SHP77 (cell line): ENCODE measurements at regions not wholly inside any gene's neighbourhood (a gene's known extent, or its start where the extent isn't known, plus 50 kb on each side); places are given as distances from the start of the nearest gene placed in this dataset.
"Not testable (repeated sequence)": the region's sequence is repeated elsewhere in the genome, so short reads cannot be mapped to it uniquely, and the experiment has no call there.

Source experiments
- DNase-seq, 2 experiments: peaks; one replicate each; lab custom pipeline; 2025; lab: John Stamatoyannopoulos, UW

DNA sequence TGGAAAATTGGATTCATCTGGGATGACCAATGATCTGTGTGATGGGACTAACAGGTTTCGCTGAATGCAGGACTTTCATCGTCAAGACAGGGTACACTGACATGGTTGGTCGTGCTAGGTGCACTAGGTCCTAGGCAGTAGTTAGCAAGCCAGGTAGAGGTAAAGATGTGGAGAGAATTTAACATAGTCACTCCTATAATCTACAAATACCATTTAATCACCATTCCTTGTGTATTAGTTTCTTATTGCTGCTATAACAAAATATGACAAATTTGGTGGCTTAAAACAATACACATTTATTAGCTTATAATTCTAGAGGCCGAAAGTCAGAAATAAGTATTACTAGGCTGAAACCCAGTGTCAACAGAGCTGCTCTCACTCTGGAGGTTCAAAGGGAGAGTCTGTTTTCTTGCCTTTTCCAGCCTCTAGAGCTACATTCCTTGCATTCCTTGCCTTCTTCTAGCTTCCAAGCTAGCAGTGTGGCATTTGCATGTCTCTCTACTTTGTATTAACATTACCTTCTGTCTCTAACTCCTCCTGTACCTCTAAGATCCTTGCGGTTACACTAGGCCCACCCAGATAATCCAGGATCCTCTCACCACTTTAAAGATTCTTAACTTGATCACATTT, 98.7 kb upstream of the GRIA3 start:
- DNase-seq: no peak

DNA sequence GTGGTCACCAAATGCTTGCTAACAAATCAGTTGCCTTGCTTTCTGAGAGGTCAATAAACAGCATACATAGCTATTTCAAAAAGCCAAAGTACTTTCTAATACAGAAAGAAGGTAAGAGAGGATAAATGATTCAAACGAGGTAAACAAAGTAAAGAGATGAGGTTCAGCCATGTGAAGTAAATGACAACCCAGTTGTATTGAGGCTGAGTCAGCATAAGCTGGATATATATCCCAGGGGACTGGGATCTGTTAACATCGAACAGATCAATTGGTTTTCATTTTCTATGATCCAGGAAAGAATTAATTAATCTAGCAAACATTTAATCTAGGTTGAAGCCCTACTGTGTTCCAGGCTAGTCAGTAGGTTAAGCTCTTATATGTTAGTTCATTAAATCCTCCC, 97.3 kb upstream of the GRIA3 start:
- DNase-seq: no peak

DNA sequence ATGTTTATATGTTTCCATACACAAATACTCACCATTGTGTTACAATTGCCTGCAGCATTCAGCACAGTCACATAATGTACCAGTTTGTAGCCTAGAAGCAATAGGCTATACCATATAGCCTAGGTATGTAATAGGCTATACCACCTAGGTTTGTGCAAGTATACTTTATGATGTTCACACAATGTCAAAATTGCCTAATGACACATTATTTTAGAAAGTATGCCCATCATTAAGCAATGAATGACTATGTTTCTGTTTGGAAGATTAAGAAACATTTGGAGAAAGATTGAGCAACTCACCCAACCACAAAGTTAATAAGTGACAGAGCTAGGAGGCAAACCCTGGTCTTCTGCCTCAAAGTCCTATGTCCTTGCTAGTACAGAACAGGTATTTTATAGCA, 96.8 kb upstream of the GRIA3 start:
- DNase-seq: no peak

DNA sequence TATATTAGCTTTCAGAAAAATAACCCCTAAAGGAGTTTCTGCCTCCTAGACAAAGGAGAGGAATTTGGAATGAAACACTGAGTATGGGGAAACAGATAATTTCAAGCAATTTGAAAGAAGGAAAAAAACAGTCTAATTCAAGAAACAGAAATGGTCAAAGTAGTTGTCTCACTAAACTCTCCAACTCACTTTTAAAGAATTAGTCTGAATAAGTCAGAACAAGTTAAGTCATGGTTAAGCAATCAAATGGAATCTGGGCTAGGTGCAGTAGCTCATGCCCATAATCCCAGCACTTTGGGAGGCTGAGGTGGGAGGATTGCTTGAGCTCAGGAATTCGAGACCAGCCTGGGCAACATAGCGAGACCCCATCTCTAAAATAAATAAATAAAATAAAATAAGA, 95.7 kb upstream of the GRIA3 start:
- DNase-seq: no peak

DNA sequence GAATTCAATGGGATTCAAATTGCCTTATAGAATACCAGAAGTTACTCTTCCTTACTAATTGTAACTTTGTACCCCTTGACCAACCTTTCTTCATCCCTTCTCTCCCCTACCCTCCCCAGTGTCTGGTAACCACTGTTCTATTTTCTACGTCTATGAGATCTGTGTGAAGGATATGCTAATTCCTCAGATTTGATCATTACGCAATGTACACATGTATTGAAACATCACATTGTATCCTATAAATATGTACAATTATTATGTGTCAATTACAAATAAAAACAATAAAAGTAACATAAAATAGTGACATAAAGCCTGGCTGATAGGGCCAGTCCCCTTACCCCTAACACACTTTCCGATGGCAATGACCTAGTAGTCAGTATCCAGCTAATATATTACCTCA, 95.1 kb upstream of the GRIA3 start:
- DNase-seq: no peak

DNA sequence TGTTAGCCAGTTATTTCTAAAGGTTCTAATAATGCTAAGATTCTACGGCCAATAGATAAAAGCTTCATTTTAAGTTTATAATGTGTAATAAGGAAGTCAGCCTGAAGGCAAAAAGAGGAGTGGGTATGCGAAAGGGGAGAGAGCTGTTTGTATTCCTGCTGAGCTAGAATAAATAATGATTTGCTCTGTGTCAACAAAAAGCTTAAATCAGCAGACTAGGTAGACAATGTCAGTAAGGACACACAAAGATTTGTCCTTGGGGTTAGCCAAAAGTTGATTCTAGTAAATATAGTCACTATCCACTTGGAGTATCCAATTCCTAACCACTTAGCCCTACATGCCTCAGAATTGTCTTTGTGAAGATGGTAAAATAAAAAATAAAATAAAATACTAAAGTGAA, 90.3 kb upstream of the GRIA3 start:
- DNase-seq: no peak

DNA sequence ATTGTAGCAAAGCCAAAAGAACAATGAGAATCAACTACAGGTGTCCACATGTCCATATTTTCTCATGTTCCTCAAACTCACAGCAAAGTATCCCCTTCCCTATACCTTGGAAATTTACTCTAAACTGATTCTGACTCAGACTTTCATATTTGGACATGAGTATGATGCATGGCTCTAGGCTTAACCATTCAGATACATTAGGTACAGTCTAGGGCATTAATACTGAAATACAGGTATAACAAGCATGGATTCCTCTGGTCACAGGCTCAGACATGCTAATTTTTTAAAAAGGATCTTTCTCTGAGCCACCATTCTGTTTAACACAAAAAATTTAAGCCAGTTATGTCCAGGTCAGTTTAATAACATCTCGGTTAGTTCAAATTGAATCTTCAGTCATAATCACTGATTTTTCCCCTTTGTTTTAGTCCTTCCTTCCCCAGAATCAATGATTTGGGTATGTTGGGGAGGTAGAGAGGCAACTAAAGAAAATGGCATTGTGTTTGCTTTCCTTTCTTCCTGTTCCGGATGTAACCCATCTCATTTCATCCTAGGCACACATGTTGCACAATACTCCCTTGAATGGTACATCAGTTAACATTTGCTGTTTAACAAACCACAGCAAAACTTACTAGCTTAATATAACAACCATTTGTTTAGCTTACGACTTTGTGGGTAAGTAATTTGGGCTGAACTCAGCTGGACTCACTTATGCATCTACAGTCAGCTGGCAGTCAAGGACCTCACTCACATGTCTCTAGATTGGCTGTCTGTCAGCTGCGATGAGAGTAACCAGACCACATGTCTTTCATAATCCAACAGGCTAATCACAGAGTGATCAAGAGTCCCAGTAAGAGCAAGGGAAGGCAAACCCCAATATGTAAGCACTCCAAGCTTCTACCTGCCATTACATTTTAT, 75.3 kb upstream of the GRIA3 start:
- no peak for DNase-seq

DNA sequence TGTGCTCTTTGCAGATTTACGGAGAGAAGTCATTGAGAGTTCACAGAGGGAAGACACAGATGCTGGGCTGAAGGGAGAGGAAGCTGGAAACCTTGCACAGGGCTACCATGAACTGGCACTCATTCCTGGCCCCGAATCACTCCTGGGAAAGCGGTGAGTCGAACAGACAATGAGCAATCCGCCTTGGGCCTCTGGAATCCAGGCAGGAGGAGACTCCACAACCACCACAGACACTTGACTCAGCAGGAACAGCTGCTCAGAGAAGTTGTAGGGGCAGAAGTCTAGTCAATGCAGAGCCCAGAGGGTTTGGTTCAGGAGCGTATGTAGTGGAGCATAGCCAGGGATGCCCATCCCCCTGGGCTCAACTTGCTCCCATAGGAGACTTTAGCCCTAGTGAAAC, 62.8 kb upstream of the GRIA3 start:
- DNase-seq: no peak

DNA sequence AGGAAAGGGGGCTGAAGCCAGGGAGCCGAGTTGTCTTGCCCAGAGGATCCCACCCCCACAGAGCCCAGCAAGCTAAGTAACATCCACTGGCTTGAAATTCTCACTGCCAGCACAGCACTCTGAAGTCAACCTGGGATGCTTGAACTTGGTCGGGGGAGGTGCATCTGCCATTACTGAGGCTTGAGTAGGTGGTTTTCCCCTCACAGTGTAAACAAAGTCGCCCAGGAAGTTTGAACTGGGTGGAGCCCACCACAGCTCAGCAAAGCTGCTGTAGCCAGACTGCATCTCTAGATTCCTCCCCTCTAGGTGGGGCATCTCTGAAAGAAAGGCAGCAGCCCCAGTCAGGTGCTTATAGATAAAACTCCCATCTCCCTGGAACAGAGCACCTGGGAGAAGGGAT, 54.3 kb upstream of the GRIA3 start:
- DNase-seq: not testable (repeated sequence)
